ENCODE measurements at regions not wholly inside any gene's neighbourhood (a gene's known extent, or its start where the extent isn't known, plus 50 kb on each side); places are given as distances from the start of the nearest gene placed in this dataset.
"Not testable (repeated sequence)": the region's sequence is repeated elsewhere in the genome, so short reads cannot be mapped to it uniquely, and the experiment has no call there.

DNA sequence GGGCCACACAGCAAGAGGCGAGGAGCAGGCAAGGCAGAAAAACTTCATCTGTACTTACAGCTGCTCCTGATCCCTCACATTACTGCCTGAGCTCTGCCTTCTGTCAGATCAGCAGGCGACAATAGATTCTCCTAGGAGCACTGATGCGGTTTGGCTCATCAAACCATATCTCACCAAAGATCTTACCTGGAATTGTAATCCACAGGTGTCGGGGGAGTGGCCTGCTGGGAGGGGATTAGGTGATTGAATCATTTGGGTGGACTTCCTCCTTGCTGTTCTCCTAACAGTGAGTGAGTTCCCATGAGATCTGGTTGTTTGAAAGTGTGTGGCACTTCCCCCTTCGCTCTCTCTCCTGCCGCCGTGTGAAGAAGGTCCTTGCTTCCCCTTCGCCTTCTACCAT, 647.3 kb downstream of the SOCS6 start:
- DNase-seq = no peak

DNA sequence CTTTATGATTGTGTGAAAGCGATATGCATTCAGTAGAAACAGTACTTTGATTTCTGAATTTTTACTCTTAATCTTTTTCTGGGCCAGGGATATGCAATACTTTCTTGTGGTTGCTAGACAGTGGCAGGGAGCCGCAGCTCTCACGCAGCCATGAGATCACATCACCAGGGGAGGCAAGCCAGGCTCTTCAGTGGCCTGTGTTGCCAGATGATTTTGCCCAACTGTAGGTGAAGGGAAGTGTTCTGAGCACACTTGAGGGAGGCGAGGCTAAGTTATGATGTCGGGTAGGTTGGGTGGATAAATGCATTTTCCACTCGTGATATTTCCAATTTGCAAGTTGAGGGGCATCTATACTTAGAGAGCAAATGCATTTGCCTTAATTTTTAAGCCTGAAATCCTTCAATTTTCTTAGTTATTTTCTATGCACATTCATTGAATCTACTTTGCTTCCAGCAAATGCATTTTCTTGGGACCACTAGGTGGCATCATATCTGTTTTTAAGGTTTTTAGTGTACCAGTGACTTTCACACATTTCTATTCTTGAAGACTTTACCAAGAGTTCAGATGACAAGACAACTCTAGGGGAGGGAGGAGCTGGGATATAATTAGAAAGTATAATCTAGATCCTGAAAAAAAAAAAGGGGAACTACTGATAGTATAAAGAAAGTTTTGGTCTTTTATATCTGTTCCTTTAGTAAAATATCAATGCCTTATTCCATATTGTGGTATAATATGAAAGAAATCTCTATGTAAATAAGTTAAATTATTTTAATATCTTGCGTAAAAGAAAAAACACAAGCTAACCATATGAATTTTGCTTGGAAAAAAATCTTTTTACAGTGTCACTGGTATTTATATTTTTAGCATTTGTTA, 643.3 kb downstream of the SOCS6 start:
- DNase-seq = no peak

DNA sequence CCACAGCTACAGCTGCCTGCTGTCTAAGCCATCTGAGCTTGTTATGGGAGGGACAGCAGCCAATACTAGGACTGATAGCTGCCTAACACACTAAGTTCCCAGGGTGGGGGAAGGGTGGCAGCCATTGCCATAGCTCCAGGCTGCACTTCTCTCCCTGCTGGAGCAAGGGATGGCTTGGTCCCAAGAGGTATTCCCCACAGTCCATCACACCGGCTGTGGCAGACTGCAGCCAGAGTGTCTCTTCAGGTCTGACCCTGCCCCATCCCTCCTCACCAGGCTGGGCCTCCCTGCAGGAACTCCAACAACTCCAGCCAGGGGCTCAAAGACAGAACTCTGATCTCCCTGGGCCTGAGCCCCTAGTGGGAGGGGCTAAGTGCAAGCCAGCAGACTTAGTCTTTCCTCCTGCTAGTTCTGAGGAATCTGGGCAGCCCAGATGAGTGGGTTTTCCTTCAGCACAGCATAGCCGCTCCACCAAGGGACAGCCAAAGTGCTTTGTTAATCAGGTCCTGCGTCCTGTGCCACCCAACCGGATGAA, 632.1 kb downstream of the SOCS6 start:
- DNase-seq = no peak

DNA sequence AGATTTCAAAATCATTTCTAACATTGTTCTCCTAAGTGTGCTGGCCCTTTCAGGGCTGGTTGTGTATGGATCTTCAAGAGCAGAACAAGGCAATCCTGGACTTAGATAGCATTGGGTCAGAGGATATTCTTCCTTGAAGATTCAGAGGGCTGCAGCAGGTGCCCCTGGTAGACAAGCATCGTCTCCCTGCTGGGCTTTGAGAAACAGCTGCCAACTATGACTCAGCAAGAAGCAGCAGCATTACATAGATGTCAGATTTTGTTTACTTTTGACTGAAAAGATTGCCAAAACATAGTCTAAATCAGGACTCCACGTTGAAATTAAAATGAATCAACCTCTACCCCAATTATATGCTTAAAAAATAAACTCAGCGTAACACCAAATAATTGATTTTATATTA, 618.8 kb downstream of the SOCS6 start:
- DNase-seq = no peak

DNA sequence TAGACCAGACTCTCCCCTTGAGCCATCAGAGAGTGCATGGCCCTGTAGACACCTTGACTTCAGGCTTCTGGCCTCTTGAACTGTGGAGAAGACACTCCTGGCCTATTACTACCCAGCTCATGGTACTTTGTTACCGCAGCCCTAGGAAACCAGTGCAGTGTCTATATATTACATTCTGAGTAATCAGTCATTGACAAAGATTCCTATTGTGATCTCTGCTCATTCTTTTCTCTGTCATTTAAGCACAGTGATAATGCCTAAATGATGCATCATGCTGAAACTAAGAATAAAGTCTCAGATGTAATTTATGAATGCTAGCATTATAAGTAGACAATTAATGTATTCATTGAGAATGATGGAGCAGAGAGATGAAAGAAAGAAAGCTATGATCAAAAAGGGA, 603.5 kb downstream of the SOCS6 start:
- DNase-seq = no peak

DNA sequence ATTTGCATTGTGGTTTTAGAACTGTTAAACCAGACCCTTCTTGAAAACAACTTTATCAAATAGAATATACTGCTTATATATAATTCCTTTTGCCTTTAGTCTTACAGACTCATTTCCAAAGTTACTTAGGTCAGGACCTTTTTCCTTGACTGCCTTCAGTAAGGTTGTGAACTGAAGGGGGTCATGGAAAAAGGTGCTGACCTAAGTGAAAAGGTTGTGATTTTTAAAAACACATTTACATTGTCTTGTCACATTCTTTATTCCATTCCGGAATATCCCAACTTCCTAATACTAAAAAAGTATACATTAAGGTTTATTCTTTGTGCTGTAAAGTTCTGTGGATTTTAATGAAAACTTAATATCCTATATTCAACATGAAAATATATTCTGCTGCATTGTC, 581.4 kb downstream of the SOCS6 start:
- no peak for DNase-seq

DNA sequence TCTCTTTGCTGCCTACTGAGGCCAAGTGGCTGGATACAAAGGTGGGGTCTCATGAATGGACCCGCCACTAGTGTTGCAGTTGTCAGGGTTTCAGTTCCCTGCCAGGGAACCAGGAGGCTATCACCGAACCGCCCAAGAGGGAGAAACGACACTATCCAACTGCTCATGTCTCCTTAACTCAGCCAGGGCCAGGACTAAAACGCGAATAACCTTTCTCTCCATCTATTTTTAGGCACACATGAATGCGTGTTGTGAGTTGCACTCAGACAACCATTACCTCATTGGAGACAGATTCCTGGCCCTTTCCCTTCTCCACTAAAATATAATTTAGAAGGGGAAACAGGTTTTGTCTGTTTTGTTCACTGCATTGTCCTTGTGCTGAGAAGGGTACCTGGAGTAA, 559.5 kb downstream of the SOCS6 start:
- DNase-seq = no peak

DNA sequence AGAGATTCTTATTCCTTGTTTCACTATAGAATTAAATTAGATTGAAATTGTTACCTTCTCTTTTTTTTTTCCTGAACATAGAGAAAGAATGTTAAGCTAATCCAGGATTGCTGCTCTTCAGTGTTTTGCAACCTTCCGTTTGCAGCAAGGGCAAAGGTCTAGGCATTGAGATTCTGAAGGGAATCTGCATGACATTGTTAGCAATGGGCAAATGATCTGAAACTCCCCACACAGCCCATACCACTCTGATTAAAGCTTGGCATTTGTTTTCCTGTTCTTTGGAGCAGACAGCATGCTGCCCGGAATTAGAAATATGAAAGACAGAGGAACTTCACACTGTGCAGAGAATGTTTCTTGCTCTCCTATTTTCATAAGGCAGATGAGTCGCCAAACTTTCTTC, 551.8 kb downstream of the SOCS6 start:
- no peak for DNase-seq

DNA sequence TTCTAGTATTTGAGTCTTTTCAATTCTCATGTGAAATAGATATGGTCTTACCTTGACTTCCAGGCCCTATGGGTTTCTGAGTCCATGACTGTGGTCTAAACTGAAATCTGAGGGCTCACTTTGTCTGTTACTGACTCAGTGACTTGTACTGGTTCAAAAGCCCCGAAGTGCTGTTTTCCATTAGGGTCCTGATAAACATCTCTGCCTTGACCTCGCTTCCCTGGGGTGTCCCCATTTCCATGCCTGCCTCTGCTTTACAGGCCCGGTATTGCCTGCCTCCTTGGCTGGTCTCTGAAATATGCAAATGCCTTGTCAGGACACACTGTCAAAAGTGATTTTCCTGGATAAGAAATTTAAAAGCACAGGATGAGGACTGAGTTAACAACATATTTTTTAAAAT, 538.8 kb downstream of the SOCS6 start:
- DNase-seq = no peak

DNA sequence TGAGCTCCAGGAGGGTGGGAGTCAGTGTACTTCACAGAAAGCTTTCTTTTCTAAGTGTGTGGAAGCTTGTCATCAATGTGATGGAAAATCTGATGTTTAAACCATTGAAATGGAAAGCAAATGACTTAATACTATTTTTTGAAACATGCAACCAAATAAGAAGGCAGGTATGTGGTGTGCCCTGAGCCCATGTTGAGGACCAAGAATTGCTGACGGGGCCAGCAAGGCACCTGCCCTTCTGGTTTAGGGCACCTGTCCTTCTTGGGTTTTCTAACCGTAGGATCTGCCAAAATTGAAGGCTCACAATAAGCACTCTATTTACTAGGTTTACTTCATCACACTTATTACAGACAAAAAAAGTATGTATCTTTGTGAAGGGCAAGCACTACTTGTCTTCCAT, 537.7 kb downstream of the SOCS6 start:
- no peak for DNase-seq

DNA sequence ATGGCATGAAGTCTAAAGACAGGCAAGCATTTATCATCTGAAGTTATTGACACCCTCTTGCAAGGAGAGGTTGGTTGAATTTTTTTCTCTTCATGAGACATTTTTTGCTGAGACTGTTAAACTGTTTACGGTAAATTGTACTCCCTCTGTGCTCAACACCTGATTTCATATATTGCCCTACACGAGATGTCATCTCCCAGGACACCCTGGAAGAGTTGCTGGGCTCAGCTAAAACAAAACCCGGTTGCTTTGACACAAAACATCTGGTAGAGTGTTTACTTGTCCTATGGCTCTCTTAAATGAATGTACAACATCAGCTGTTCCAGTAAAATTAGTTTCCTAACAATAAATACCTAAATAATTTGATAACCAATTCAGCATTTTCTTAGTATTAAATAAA, 533.8 kb downstream of the SOCS6 start:
- no peak for DNase-seq

DNA sequence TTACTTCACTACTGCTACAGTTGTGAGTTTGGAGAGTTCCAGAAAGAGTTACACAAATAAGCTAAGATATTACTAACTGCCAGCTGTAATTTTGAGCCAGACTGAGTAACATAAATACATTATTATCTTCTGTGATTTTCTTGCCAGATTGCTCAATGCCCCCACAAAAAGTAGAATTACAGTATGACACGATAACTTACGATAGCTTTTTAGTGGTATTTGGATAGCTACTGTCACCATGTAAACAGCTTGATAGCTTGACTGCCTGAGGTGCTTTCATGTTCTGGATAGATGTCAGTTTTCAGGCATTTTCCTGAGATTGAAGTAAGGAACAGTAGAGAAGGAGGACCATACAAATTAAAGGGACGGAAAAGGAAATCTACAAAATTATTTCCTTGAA, 533.3 kb downstream of the SOCS6 start:
- no peak for DNase-seq

DNA sequence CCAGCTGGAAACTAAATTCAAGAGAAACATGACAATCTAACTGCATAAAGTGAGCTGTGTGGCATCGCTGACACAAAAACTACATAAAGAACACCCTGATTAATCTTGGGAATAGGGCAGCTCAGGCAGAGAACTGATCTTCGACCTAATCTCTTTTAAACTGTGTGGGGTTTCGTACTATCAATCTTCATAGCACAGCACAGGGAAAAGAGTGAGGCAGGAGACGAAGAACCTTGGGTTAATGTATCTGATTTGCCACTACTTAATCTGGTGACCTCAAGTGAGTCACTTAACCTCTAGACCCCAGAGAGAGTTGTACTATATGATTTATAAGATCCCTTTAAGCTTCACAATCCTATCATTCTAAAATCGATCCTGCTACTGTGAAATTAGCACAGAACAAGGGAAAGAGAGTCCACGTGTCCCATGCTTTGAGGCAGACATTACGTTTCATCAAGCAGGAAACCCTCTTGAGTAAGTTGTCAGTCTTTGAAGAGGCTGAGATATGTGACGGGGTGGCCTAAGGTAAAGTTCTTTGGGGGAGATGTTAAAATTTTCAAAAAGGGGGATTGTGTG, 519.7 kb downstream of the SOCS6 start:
- no peak for DNase-seq

DNA sequence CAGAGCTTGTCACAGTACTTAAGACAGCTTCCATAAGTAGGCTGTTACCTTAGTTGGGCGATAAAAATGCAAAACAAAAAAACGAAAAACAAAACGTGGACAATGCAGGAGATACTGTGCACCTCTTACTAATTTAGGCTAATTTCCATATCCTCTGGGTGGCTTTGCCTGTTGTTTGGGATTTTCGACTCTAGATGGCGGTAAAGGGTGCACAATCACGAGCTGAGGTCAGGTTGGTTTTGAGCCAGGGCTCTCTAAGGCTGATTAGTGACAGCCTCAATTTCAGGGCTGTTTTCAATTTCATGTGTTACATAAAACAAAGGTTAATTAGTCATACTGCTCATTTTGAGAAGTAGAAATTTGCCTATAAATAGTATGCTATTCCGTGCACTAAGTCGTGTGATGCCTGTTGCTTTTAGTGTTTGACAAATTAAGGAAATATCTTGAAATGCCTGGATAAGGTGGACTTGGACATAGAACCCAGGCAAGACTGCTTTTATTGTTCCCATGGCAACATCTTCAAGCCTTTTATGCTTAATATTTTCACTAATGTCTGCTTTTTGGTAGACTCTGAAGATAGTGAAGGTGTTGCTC, 493.1 kb downstream of the SOCS6 start:
- peak; percentile 47 for DNase-seq

DNA sequence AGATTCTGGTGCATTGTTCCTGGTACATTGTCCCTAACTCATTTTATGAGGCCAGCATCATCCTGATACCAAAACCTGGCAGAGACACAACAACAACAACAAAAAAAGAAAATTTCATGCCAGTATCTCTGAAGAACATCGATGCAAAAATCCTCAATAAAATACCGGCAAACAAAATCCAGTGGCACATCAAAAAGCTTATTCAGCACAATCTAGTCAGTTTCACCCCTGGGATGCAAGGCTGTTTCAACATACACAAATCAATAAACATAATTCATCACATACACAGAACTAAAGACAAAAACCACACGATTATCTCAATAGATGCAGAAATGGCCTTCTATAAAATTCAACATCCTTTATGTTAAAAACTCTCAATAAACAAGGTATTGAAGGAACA, 477.4 kb downstream of the SOCS6 start:
- DNase-seq = not testable (repeated sequence)

DNA sequence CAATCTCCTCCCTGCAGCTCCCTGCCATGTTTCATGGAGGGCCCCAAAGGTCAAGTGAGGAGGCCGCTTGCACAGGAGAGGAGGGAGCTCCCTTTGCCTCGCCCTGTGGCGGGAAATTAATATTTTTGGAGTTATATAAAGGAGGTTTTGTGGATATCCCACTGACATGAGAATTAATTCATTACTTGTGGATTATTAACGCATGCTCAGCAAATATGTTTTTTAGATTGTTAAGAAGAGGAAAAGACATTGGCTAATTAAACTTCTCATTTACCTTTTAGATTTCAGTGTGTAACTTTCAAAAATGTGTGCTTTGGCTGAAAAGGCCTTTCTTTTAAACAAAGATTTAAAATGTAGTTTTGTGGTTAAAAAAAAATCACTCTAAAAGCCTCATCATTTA, 474.0 kb downstream of the SOCS6 start:
- no peak for DNase-seq

DNA sequence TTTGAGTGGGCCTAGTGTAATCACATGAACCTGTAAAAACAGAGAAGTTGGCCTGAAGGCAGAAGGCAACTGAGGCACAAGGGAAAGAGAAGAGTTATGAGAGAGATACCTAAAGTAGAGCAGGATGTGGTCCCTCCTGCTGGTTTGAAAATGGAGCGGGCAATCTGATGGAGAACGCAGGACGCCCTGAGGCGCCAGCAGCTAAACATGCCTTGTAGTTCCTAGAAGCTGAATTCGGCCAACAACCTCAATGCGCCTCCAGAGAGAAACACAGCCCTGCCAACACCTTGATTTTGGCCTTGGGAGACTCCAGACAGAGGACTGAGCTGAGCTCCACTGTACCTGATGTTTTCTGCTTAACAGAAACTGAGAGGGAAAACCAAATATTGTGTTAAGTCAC, 469.9 kb downstream of the SOCS6 start:
- no peak for DNase-seq

DNA sequence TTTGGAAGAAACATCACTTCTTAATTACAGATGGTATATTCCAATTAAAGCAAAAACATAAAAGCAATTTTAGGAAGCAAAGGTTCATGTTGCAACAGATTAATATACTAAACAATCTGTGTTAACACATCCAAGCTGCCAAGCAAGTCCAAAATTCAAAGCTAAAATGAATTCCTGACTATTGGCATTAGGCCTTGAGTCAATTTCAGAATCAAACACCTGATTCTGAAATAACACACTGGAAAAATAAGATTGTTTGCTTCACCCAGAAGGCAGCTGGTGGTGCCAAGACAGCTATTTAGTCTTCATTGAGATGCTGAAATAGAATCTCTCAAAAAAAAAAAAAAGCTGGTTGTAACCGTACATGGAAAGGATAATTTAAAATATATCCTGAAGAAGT, 465.6 kb downstream of the SOCS6 start:
- DNase-seq = no peak

DNA sequence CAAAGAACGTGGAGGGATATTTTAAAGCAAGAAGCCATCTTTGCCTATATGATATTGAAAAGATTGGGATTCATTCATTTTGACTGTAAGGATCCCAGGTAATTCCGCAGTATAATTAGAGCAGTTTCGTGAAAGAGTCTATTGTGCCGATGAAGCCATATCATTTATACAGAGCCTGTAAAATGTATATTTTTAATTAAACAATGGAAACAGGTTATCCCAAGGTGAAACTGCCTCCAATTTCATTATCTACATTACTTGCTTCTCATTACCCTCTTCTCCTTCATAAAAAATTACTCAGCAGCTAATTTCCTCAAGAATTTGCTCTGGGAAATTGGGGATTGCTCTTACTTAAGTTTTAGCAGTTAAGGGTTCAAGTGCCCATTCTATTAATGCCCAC, 444.1 kb downstream of the SOCS6 start:
- no peak for DNase-seq

DNA sequence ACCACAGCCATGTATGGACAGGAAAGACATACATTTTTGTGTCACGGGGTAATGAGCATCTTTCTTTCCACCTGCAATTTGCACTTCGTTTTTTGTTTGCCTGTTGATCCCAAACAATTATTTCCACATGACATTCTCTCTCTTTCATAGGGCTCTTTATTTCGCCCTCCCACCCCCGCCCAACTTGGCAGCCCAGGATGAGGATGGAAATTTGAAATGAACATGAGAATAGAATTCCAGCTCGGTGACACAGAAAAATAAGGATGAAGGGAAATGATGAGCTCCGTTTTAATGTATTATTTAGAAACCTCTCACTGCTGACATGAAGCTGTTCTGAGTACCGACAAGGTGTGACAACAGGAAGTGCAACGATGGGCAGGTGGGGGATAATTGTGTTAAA, 443.3 kb downstream of the SOCS6 start:
- no peak for DNase-seq

DNA sequence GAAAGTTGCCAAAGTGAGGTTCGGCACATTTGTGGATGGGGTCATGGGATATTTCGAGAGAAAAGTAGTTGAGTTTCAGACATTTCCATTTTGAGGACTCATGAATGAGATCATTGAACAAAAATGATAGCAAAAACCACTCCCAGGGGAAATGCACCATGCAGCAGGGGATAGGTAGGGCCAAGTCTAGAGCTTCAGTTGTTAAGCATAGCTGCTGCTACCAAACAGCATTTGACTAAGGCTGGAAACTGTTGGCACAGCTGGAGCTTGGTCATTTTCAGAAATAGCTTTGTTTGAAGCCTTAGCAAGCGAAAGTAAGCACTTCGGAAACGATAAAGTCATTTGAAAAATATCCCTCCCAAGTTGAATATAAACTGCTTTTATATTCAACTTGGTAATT, 431.8 kb downstream of the SOCS6 start:
- no peak for DNase-seq

DNA sequence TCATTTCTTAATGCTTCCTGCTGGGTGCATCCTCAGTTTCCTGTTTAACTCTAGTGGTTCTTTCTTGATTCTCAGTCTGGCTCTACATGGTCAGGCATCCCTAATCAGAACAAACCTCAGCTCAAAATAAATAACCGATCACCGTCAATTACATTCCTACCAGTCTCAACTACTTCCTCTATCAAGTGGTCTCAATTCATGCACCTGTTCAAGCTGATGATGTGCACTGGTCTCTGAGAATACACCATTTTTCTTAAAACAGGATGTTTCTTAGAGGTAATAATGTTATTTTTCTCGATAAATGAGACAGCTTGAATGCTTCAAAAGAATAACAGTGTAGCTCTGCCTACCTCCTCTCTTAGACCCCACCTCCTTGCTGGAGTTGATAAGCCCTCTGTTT, 420.9 kb downstream of the SOCS6 start:
- no peak for DNase-seq

DNA sequence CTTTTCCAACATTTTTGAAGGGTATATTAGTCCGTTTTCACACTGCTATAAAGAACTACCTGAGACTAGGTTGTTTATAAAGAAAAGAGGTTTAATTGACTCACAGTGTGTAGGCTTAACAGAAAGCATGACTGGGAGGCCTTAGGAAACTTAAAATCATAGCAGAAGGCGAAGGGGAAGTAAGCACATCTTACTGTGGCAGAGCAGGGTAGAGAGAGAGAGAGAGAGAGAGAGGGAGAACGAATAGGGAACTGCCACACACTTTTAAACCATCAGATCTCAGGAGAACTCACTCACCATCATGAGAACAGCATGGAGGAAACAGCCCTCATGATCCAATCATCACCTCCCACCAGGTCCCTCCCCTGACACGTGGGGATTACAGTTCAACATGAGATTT, 420.3 kb downstream of the SOCS6 start:
- DNase-seq = no peak

DNA sequence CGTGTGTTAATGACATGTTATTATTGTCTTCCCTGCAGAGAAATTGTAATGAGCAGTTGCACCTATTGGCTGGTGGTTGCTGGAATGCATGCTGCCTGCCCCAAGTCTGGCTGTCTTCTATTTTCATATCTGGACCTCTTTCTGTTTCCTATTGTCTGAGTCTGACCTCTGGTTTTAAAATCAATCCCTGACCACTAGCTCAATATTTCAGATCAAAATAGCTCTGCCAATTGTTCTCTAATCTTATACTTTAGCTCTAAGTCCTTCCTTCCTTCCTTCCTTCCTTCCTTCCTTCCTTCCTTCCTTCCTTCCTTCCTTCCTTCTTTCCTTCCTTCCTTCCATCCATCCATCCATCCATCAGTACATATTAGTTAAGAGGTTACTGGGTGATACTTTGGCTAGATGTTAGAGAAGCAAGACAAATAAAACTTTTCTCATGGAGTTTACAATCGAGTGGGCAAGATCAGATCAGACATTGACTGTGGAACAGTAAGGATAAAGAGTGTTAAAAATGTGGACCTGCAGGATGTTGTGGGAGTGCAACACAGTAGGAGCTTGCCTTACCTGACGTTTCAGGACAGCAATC, 417.1 kb downstream of the SOCS6 start:
- DNase-seq = no peak

Measured in stimulated activated CD4-positive, alpha-beta T cell treated with anti-CD3 and anti-CD28 coated beads, Interleukin-4, amount 100 ng/mL, for 1 hour (primary cell).